ENCODE measurements at regions not wholly inside any gene's neighbourhood (a gene's known extent, or its start where the extent isn't known, plus 50 kb on each side); places are given as distances from the start of the nearest gene placed in this dataset.

GRCh38 chr2:78780864-78781583 is 244.5 kb upstream of the REG3G start:
- TF ChIP-seq CTCF (conservative IDR thresholded peaks at IDR 0.05): no peak
- Histone ChIP-seq H3T11ph (ENCODE audit: low read length) (no peak overlapping the region), H2BK120ac (ENCODE audit: low read depth, low read length, poor library complexity, severe bottlenecking) (no peak overlapping the region), H3K56ac (ENCODE audit: insufficient read length, low read depth, low read length) (no peak overlapping the region), H2AK5ac (ENCODE audit: insufficient read length, low read length) (no peak overlapping the region), H3K4me1 (ENCODE audit: insufficient read depth, low read length) (no peaks in the 10 kb centered on the region), H3K27ac (ENCODE audit: insufficient read length, low read depth, low read length) (no peak overlapping the region), H4K8ac (replicated peaks; ENCODE audit: insufficient read length, low read depth, low read length) (no peak overlapping the region), H3K27me3 (ENCODE audit: insufficient read depth, low read length) (no peaks in the 10 kb centered on the region), H2BK20ac (ENCODE audit: low read depth, low read length, poor library complexity, severe bottlenecking) (no peak overlapping the region), H3K14ac (ENCODE audit: insufficient read depth, low read length) (no peak overlapping the region), H2AFZ (ENCODE audit: low read length) (no peak overlapping the region), H3K4me2 (ENCODE audit: insufficient read depth, insufficient read length, low read length) (no peak overlapping the region), H4K20me1 (ENCODE audit: control insufficient read depth, insufficient read depth, insufficient read length) (no peaks in the 10 kb centered on the region), H4K91ac (ENCODE audit: insufficient read length, low read depth, low read length) (no peak overlapping the region), H2BK15ac (ENCODE audit: low read depth, low read length) (no peak overlapping the region), H3K79me1 (ENCODE audit: insufficient read depth, low read depth, low read length, poor library complexity, severe bottlenecking) (no peaks in the 10 kb centered on the region), H3K4ac (ENCODE audit: low read depth, low read length) (no peak overlapping the region), H3K23me2 (ENCODE audit: insufficient read length, low read depth, low read length, poor library complexity, severe bottlenecking) (no peaks in the 10 kb centered on the region), H3K23ac (ENCODE audit: insufficient read length, low read depth, low read length) (no peak overlapping the region), H2BK12ac (ENCODE audit: insufficient read length, low read depth, low read length) (no peak overlapping the region), H2BK5ac (ENCODE audit: insufficient read length, low read length) (no peak overlapping the region), H3K9ac (ENCODE audit: extremely low read depth, insufficient read length, low read length) (no peak overlapping the region), H3K79me2 (ENCODE audit: insufficient read depth, low read length) (no peaks in the 10 kb centered on the region), H4K5ac (ENCODE audit: insufficient read length, low read depth, low read length) (no peak overlapping the region), H3K9me3 (ENCODE audit: control insufficient read depth, low read depth, low read length) (no peaks in the 10 kb centered on the region), H3K18ac (ENCODE audit: insufficient read length, low read depth, low read length) (no peak overlapping the region)
- WGBS (ENCODE audit: extremely low coverage, insufficient read length, low lambda C conversion rate): no CpG with 5 or more reads among the region's 7 CpGs
- H3K27ac Mint-ChIP-seq: no peak overlapping the region
- peaks cover 2% of the 10 kb centered on the region; the same call in 1 of the 2 replicates for H3K27me3 Mint-ChIP-seq (ENCODE audit: low read depth)
- H3K4me3 Mint-ChIP-seq: no peak overlapping the region
- peaks cover 2 to 3% of the 10 kb centered on the region in 2 experiments; a peak in 1 of 5 replicates for H3K9me3 Mint-ChIP-seq
- H3K36me3 Mint-ChIP-seq (ENCODE audit: insufficient read depth in 1 of 3, low read depth in 3 of 3): no peaks in the 10 kb centered on the region; a peak in 1 of 7 replicates
- DNase-seq: no peak
- no peaks in the 10 kb centered on the region for H3K4me1 Mint-ChIP-seq

Data from H9 (cell line).